ENCODE measurements at regions not wholly inside any gene's neighbourhood (a gene's known extent, or its start where the extent isn't known, plus 50 kb on each side); places are given as distances from the start of the nearest gene placed in this dataset.

DNA sequence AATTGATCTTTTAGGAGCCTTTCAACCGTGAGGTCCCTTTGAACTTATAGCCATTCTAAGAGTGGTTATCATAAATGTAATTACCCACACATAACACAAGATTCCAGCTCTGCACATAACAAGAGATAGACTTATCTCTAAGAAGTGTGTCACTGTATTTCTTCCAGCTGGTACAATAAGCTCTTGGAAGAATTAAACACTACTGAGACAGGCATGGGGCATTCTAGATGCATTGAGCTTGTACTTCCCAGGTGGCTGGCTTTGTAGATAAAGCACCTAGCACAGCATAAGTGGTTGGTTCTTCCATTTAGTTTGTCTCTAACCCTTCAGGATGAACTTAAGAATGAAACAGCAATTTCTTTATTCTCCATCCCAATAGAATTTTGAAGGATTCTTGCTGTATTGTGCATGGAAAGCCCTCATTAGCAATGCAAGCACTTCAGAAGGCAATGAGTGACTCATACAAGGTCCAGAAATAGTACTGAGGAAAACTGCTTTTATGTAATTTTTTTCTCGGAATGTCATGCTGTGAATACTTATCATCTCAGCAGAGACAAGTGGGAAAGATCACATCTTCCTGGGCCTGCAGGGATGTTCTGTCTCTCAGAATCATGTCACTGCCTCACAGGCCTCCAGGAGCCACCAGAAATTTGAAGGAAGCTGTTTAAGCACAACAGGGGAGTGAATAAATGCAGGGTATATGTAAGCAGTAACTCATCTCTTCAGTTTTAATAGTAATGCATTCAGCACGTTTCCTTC, 91.1 kb upstream of the CD180 start:
- Histone ChIP-seq H3K23ac (ENCODE audit: low read depth, low read length, poor library complexity) (no peak overlapping the region), H2AFZ (ENCODE audit: low read length) (peak overlapping the region; percentile 14), H2BK5ac (ENCODE audit: low read length) (no peak overlapping the region), H3K4me1 (ENCODE audit: control insufficient read depth in 2 of 2, insufficient read depth in 1 of 2, low read depth in 1 of 2, low read length in 2 of 2) (peaks cover 6 to 7% of the 10 kb centered on the region in 2 donors), H3K4me3 (ENCODE audit: low read length in 2 of 2) (no peak overlapping the region), H2BK15ac (ENCODE audit: low read length) (no peak overlapping the region), H3K9ac (ENCODE audit: low read depth, low read length, poor library complexity) (no peak overlapping the region), H4K91ac (ENCODE audit: low read depth, low read length, poor library complexity) (no peak overlapping the region), H3K4me2 (ENCODE audit: insufficient read depth, low read length, poor library complexity, severe bottlenecking) (no peak overlapping the region), H2AK5ac (ENCODE audit: low read depth, low read length) (no peak overlapping the region), H3K36me3 (replicated peaks in 1 of 2; ENCODE audit: control insufficient read depth in 2 of 2, insufficient read depth in 2 of 2, low read length in 2 of 2) (no peaks in the 10 kb centered on the region), H3K9me3 (replicated peaks in 1 of 2; ENCODE audit: control insufficient read depth in 2 of 2, insufficient read depth in 1 of 2, low read depth in 1 of 2, low read length in 2 of 2) (peaks cover 0 to 3% of the 10 kb centered on the region in 2 donors), H4K8ac (ENCODE audit: low read depth, low read length) (no peak overlapping the region), H3K79me1 (ENCODE audit: low read depth, low read length) (no peaks in the 10 kb centered on the region), H3K27me3 (ENCODE audit: control insufficient read depth in 3 of 3, insufficient read depth in 3 of 3, low read depth in 1 of 3, low read length in 3 of 3) (no peaks in the 10 kb centered on the region), H3K14ac (ENCODE audit: low read length) (no peak overlapping the region), H2BK12ac (ENCODE audit: low read length) (no peak overlapping the region), H3K4ac (ENCODE audit: low read length) (no peak overlapping the region), H2BK120ac (ENCODE audit: low read depth, low read length) (no peak overlapping the region), H3K27ac (replicated peaks; ENCODE audit: low read length) (no peak overlapping the region), H3K18ac (ENCODE audit: low read length) (no peak overlapping the region)
- DNase-seq (ENCODE audit: low spot score), result no peak
- WGBS, 2 donors (ENCODE audit: extremely low coverage in 2 of 2, insufficient read length in 2 of 2, insufficient replicate concordance in 1 of 2), result no CpG with 5 or more reads among the region's 3 CpGs

GRCh38 chr5:67286006-67286405, 89.4 kb upstream of the CD180 start:
- Histone ChIP-seq H2AFZ (ENCODE audit: low read length) (no peak overlapping the region), H2BK15ac (ENCODE audit: low read length) (no peak overlapping the region), H3K27ac (replicated peaks; ENCODE audit: low read length) (no peak overlapping the region), H3K4ac (ENCODE audit: low read length) (no peak overlapping the region), H3K36me3 (replicated peaks in 1 of 2; ENCODE audit: control insufficient read depth in 2 of 2, insufficient read depth in 2 of 2, low read length in 2 of 2) (no peaks in the 10 kb centered on the region), H3K23ac (ENCODE audit: low read depth, low read length, poor library complexity) (no peak overlapping the region), H4K8ac (ENCODE audit: low read depth, low read length) (no peak overlapping the region), H3K9ac (ENCODE audit: low read depth, low read length, poor library complexity) (no peak overlapping the region), H3K4me1 (ENCODE audit: control insufficient read depth in 2 of 2, insufficient read depth in 1 of 2, low read depth in 1 of 2, low read length in 2 of 2) (peaks cover 6 to 7% of the 10 kb centered on the region in 2 donors), H3K4me3 (ENCODE audit: low read length in 2 of 2) (no peak overlapping the region), H3K79me1 (ENCODE audit: low read depth, low read length) (no peaks in the 10 kb centered on the region), H3K4me2 (ENCODE audit: insufficient read depth, low read length, poor library complexity, severe bottlenecking) (no peak overlapping the region), H3K27me3 (ENCODE audit: control insufficient read depth in 3 of 3, insufficient read depth in 3 of 3, low read depth in 1 of 3, low read length in 3 of 3) (no peaks in the 10 kb centered on the region), H2BK12ac (ENCODE audit: low read length) (no peak overlapping the region), H3K9me3 (replicated peaks in 1 of 2; ENCODE audit: control insufficient read depth in 2 of 2, insufficient read depth in 1 of 2, low read depth in 1 of 2, low read length in 2 of 2) (peaks cover 0 to 4% of the 10 kb centered on the region in 2 donors), H2BK5ac (ENCODE audit: low read length) (no peak overlapping the region), H2BK120ac (ENCODE audit: low read depth, low read length) (no peak overlapping the region), H2AK5ac (ENCODE audit: low read depth, low read length) (no peak overlapping the region), H3K14ac (ENCODE audit: low read length) (no peak overlapping the region), H4K91ac (ENCODE audit: low read depth, low read length, poor library complexity) (no peak overlapping the region), H3K18ac (ENCODE audit: low read length) (no peak overlapping the region)
- DNase-seq (ENCODE audit: low spot score), result no peak
- no CpG with 5 or more reads among the region's 4 CpGs for WGBS, 2 donors (ENCODE audit: extremely low coverage in 2 of 2, insufficient read length in 2 of 2, insufficient replicate concordance in 1 of 2)

DNA sequence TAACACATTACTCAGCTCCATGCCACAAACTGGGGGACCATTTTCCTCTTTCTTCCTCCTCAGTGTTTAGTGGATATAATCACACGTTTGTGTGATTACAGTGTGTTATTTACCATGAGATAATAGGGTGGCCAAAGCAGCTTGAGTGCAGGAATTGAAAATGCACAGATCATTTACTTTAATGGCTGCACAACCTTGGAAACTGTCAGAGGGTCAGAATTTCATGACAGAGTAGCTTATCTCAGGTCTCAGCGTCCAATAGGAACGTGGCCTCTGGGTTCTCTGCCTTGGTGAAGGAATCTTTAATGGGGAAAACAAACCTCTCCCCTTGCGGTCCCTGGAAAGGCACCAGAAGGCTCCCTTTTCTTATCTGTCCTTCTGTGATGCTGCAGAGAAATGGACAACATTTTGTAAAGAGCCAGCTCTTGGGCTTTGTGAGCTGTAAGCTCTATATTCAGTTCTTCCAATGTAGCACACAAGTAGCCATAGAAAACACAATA, 87.4 kb upstream of the CD180 start:
- Histone ChIP-seq H2BK5ac (ENCODE audit: low read length) (no peak overlapping the region), H2AK5ac (ENCODE audit: low read depth, low read length) (no peak overlapping the region), H3K18ac (ENCODE audit: low read length) (no peak overlapping the region), H2BK120ac (ENCODE audit: low read depth, low read length) (no peak overlapping the region), H3K14ac (ENCODE audit: low read length) (no peak overlapping the region), H3K4me1 (ENCODE audit: control insufficient read depth in 2 of 2, insufficient read depth in 1 of 2, low read depth in 1 of 2, low read length in 2 of 2) (peaks cover 6 to 7% of the 10 kb centered on the region in 2 donors), H3K27ac (replicated peaks; ENCODE audit: low read length) (no peak overlapping the region), H3K23ac (ENCODE audit: low read depth, low read length, poor library complexity) (no peak overlapping the region), H3K36me3 (replicated peaks in 1 of 2; ENCODE audit: control insufficient read depth in 2 of 2, insufficient read depth in 2 of 2, low read length in 2 of 2) (no peaks in the 10 kb centered on the region), H3K27me3 (ENCODE audit: control insufficient read depth in 3 of 3, insufficient read depth in 3 of 3, low read depth in 1 of 3, low read length in 3 of 3) (no peaks in the 10 kb centered on the region), H4K8ac (ENCODE audit: low read depth, low read length) (no peak overlapping the region), H2AFZ (ENCODE audit: low read length) (peak overlapping the region; percentile 36), H4K91ac (ENCODE audit: low read depth, low read length, poor library complexity) (no peak overlapping the region), H3K4ac (ENCODE audit: low read length) (no peak overlapping the region), H2BK15ac (ENCODE audit: low read length) (no peak overlapping the region), H3K9me3 (replicated peaks in 1 of 2; ENCODE audit: control insufficient read depth in 2 of 2, insufficient read depth in 1 of 2, low read depth in 1 of 2, low read length in 2 of 2) (peaks cover 3 to 11% of the 10 kb centered on the region in 2 donors), H3K4me3 (ENCODE audit: low read length in 2 of 2) (no peak overlapping the region), H2BK12ac (ENCODE audit: low read length) (no peak overlapping the region), H3K79me1 (ENCODE audit: low read depth, low read length) (no peaks in the 10 kb centered on the region), H3K4me2 (ENCODE audit: insufficient read depth, low read length, poor library complexity, severe bottlenecking) (no peak overlapping the region), H3K9ac (ENCODE audit: low read depth, low read length, poor library complexity) (no peak overlapping the region)
- DNase-seq (ENCODE audit: low spot score), result no peak
- WGBS, 2 donors (ENCODE audit: extremely low coverage in 2 of 2, insufficient read length in 2 of 2, insufficient replicate concordance in 1 of 2), result no CpG with 5 or more reads among the region's 4 CpGs

DNA sequence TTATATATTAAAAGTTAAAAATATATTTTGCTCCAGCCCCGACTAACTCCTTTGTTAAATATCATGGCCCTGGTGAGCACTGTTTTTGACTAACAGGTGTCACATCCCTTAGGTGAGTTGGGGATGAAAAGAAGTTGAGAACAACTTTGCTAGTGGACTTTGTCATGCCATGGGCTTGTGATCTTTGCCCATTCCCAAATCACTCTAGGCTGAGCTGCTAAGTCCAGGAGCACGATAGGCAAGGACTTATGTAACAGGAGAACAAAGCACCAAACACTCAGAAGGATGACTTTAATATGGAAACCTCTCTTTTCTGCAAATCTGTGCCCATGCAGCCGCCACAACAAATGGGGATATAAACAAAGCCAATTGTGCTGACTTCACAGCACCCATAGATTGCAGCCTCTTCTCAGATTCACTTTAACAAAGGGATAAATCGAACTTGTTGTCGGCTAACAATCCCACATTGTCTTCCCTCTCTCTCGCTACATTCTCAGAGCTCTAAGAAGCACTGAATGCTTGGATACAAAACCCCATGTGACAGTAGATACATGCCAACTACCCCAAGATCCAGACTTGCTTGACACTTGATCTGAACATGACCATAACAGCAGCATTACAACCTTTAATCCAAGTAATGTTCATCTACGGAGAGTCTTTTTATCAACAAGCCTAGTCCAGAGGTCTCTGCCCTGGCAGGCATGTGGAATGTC, 86.8 kb upstream of the CD180 start:
- Histone ChIP-seq H2BK5ac (ENCODE audit: low read length) (no peak overlapping the region), H3K9ac (ENCODE audit: low read depth, low read length, poor library complexity) (no peak overlapping the region), H3K27me3 (ENCODE audit: control insufficient read depth in 3 of 3, insufficient read depth in 3 of 3, low read depth in 1 of 3, low read length in 3 of 3) (no peaks in the 10 kb centered on the region), H4K91ac (ENCODE audit: low read depth, low read length, poor library complexity) (no peak overlapping the region), H3K4ac (ENCODE audit: low read length) (no peak overlapping the region), H3K36me3 (replicated peaks in 1 of 2; ENCODE audit: control insufficient read depth in 2 of 2, insufficient read depth in 2 of 2, low read length in 2 of 2) (no peaks in the 10 kb centered on the region), H4K8ac (ENCODE audit: low read depth, low read length) (no peak overlapping the region), H3K14ac (ENCODE audit: low read length) (no peak overlapping the region), H3K79me1 (ENCODE audit: low read depth, low read length) (no peaks in the 10 kb centered on the region), H3K23ac (ENCODE audit: low read depth, low read length, poor library complexity) (no peak overlapping the region), H3K18ac (ENCODE audit: low read length) (no peak overlapping the region), H3K4me3 (ENCODE audit: low read length in 2 of 2) (no peak overlapping the region), H2AFZ (ENCODE audit: low read length) (peak overlapping the region; percentile 36), H2AK5ac (ENCODE audit: low read depth, low read length) (no peak overlapping the region), H2BK15ac (ENCODE audit: low read length) (no peak overlapping the region), H2BK120ac (ENCODE audit: low read depth, low read length) (no peak overlapping the region), H3K9me3 (replicated peaks in 1 of 2; ENCODE audit: control insufficient read depth in 2 of 2, insufficient read depth in 1 of 2, low read depth in 1 of 2, low read length in 2 of 2) (peaks cover 9 to 16% of the 10 kb centered on the region in 2 donors), H2BK12ac (ENCODE audit: low read length) (no peak overlapping the region), H3K4me2 (ENCODE audit: insufficient read depth, low read length, poor library complexity, severe bottlenecking) (no peak overlapping the region), H3K4me1 (ENCODE audit: control insufficient read depth in 2 of 2, insufficient read depth in 1 of 2, low read depth in 1 of 2, low read length in 2 of 2) (peaks cover 6 to 7% of the 10 kb centered on the region in 2 donors), H3K27ac (replicated peaks; ENCODE audit: low read length) (no peak overlapping the region)
- DNase-seq (ENCODE audit: low spot score), result no peak
- no CpG with 5 or more reads among the region's 7 CpGs for WGBS, 2 donors (ENCODE audit: extremely low coverage in 2 of 2, insufficient read length in 2 of 2, insufficient replicate concordance in 1 of 2)
